ENCODE measurements at regions not wholly inside any gene's neighbourhood (a gene's known extent, or its start where the extent isn't known, plus 50 kb on each side); places are given as distances from the start of the nearest gene placed in this dataset.

DNA sequence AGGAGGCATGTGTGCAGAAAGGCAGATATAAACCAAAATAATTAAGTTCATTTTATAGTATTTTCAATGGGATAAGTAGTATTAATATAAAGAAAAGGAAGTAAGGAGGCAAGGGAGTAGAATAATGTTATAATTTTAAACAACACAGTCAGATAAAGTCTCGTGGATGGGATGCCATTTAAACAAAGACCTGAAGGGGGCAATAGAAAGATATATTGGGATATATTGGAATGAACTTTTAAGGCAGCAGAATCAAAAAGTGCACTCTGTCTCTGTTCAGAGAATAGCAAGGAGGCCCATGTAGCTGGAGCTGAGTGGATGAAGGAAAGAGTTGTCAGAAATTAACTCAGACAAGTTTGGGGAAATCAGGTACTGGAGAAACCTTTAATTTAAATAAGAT, 158.7 kb downstream of the CGGBP1 start:
- no peaks in the 10 kb centered on the region for H3K36me3 ChIP-seq (ENCODE audit: control insufficient read depth, insufficient read depth, low read length)
- no CpG with 5 or more reads among the region's 1 CpG for WGBS (ENCODE audit: insufficient coverage)
- DNase-seq: no peak
- no peak overlapping the region for H3K27ac ChIP-seq (ENCODE audit: low read length)
- no peaks in the 10 kb centered on the region for H3K4me1 ChIP-seq (ENCODE audit: control insufficient read depth, insufficient read depth, low read length)
- H3K27me3 ChIP-seq (ENCODE audit: control insufficient read depth, insufficient read depth, low read length): no peaks in the 10 kb centered on the region
- no peak overlapping the region for H3K4me3 ChIP-seq (ENCODE audit: low read length)
- no peaks in the 10 kb centered on the region for H3K9me3 ChIP-seq (replicated peaks; ENCODE audit: control insufficient read depth, low read depth, low read length)

DNA sequence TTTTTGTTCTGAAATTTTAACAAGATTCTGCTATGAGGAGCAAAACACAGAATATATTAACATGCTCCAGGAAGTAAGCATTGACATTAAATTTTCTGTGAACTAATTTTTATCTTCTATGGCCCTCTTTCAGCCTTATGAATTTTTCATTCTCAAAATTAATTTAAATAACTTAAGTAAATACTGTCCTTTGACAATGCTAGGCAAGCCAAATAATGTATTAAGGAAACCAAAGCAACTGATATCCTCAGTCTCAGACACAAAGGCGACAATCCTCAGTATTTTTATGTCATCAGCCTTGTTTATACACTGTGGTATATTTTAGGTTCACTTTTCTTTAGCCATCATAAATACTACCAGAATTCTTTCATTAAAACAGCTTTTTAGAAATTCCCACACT, 159.8 kb downstream of the CGGBP1 start:
- Histone ChIP-seq H3K9me3 (replicated peaks; ENCODE audit: control insufficient read depth, low read depth, low read length) (no peaks in the 10 kb centered on the region), H3K27me3 (ENCODE audit: control insufficient read depth, insufficient read depth, low read length) (no peaks in the 10 kb centered on the region), H3K27ac (ENCODE audit: low read length) (no peak overlapping the region), H3K4me3 (ENCODE audit: low read length) (no peak overlapping the region), H3K4me1 (ENCODE audit: control insufficient read depth, insufficient read depth, low read length) (no peaks in the 10 kb centered on the region), H3K36me3 (ENCODE audit: control insufficient read depth, insufficient read depth, low read length) (no peaks in the 10 kb centered on the region)
- WGBS (ENCODE audit: insufficient coverage): no CpG with 5 or more reads among the region's 1 CpG
- no peak for DNase-seq

DNA sequence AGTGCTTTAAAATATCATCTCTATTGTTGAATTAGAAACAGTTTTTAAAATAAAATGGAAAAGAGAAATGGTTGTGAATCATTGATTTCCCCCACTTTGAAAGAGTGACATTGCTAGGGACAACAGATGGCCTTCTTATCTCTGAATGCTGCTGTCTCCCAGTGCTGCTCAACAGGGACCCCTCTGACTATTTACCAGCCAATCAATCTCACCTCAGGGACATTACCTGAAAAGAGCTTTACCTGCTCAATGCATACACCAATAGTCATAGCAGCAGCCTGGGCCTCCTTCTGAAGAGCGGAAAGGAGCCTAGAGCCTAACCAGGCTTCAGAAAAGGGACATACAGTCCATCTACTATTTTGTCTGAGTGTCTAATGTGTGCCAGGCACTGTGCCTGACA, 162.8 kb downstream of the CGGBP1 start:
- Histone ChIP-seq H3K9me3 (replicated peaks; ENCODE audit: control insufficient read depth, low read depth, low read length) (no peaks in the 10 kb centered on the region), H3K36me3 (ENCODE audit: control insufficient read depth, insufficient read depth, low read length) (no peaks in the 10 kb centered on the region), H3K27me3 (ENCODE audit: control insufficient read depth, insufficient read depth, low read length) (no peaks in the 10 kb centered on the region), H3K4me3 (ENCODE audit: low read length) (no peak overlapping the region), H3K4me1 (ENCODE audit: control insufficient read depth, insufficient read depth, low read length) (no peaks in the 10 kb centered on the region), H3K27ac (ENCODE audit: low read length) (no peak overlapping the region)
- WGBS (ENCODE audit: insufficient coverage): no CpG with 5 or more reads among the region's 1 CpG
- no peak for DNase-seq

DNA sequence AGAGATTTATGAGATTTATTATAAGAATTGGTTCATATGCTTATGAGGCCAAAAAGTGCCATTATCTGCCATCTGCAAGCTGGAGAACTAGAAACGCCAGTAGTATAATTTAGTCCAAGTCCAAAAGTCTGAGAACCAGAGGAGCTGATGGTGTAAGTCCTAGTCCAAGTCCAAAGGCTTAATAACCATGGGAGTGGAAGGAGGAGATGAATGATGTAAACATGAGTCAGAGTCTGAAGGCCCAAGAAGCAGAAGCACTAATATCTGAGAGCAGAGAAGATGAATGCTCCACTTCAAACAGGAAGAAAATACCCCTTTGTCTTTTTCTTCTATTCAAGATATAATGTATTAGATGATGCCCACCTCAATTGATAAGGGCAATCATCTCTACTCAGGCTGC, 185.7 kb downstream of the CGGBP1 start:
- Histone ChIP-seq H3K9me3 (replicated peaks; ENCODE audit: control insufficient read depth, low read depth, low read length) (peaks cover 4% of the 10 kb centered on the region), H3K27ac (ENCODE audit: low read length) (no peak overlapping the region), H3K4me3 (ENCODE audit: low read length) (no peak overlapping the region), H3K36me3 (ENCODE audit: control insufficient read depth, insufficient read depth, low read length) (no peaks in the 10 kb centered on the region), H3K27me3 (ENCODE audit: control insufficient read depth, insufficient read depth, low read length) (no peaks in the 10 kb centered on the region), H3K4me1 (ENCODE audit: control insufficient read depth, insufficient read depth, low read length) (no peaks in the 10 kb centered on the region)
- no peak for DNase-seq
- WGBS (ENCODE audit: insufficient coverage): 50% methylated on average over 1 of the region's 1 CpG

DNA sequence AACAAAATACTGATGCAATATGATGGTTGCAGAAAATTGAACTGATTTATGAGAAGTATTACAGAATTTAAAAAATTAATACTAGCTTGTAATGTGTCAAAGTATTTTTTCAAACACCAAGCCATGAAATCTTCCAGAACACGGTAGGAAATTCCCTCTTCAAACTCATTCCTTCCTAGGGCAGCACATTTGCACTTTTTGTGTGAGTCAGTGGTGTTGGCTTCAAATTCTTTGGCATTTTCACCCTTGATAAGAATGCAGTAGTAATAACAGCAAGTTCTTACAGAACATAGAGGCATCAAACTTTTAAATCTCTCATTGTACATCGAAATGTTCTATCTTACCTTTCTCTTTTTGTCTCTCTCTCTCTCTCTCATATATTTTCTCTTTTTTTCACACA, 191.8 kb downstream of the CGGBP1 start:
- Histone ChIP-seq H3K4me3 (ENCODE audit: low read length) (no peak overlapping the region), H3K4me1 (ENCODE audit: control insufficient read depth, insufficient read depth, low read length) (no peaks in the 10 kb centered on the region), H3K9me3 (replicated peaks; ENCODE audit: control insufficient read depth, low read depth, low read length) (peaks cover 4% of the 10 kb centered on the region), H3K27me3 (ENCODE audit: control insufficient read depth, insufficient read depth, low read length) (no peaks in the 10 kb centered on the region), H3K27ac (ENCODE audit: low read length) (no peak overlapping the region), H3K36me3 (ENCODE audit: control insufficient read depth, insufficient read depth, low read length) (no peaks in the 10 kb centered on the region)
- WGBS (ENCODE audit: insufficient coverage): no CpG with 5 or more reads among the region's 2 CpGs
- no peak for DNase-seq

DNA sequence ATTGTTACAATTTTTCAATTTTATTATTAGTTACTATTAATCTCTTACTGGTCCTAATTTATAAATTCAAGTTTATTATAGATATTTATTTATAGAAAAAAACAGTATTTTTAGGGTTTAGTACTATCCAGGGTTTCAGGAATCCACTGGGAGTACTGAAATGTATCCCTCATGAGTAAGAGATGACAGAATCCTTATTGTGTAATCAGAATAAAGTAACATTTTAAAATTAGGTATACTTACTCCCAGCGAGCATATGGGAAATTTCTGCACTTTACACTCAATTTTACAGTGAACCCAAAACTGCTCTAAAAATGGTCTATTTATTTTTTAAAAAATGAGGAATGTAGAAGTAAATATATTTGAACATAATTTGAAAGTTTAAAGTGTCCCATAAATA, 202.7 kb downstream of the CGGBP1 start:
- no peak for DNase-seq
- H3K4me1 ChIP-seq (ENCODE audit: control insufficient read depth, insufficient read depth, low read length): no peaks in the 10 kb centered on the region
- no peak overlapping the region for H3K27ac ChIP-seq (ENCODE audit: low read length)
- H3K9me3 ChIP-seq (replicated peaks; ENCODE audit: control insufficient read depth, low read depth, low read length): no peaks in the 10 kb centered on the region
- no peaks in the 10 kb centered on the region for H3K36me3 ChIP-seq (ENCODE audit: control insufficient read depth, insufficient read depth, low read length)
- H3K4me3 ChIP-seq (ENCODE audit: low read length): no peak overlapping the region
- H3K27me3 ChIP-seq (ENCODE audit: control insufficient read depth, insufficient read depth, low read length): no peaks in the 10 kb centered on the region
- WGBS (ENCODE audit: insufficient coverage): no CpG with 5 or more reads among the region's 1 CpG

DNA sequence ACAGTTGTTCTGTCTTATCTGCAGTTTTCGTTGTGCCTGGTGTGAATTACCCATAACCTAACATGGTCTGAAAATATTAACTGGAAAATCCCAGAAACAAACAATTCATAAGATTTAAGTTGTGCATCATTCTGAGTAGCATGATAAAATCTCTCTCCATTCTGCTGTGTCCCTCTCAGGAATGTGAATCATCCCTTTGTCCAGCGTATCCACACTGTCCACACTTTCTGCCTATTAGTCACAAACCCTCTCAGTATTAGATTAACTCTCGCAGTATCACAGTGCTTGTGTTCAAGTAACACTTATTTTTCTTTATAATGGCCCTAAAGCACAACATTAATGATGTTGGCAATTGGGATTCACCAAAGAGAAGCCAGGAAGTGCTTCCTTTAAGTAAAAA, 203.2 kb downstream of the CGGBP1 start:
- H3K9me3 ChIP-seq (replicated peaks; ENCODE audit: control insufficient read depth, low read depth, low read length): no peaks in the 10 kb centered on the region
- H3K4me3 ChIP-seq (ENCODE audit: low read length): no peak overlapping the region
- no CpG with 5 or more reads among the region's 3 CpGs for WGBS (ENCODE audit: insufficient coverage)
- DNase-seq: no peak
- no peaks in the 10 kb centered on the region for H3K27me3 ChIP-seq (ENCODE audit: control insufficient read depth, insufficient read depth, low read length)
- H3K27ac ChIP-seq (ENCODE audit: low read length): no peak overlapping the region
- no peaks in the 10 kb centered on the region for H3K4me1 ChIP-seq (ENCODE audit: control insufficient read depth, insufficient read depth, low read length)
- no peaks in the 10 kb centered on the region for H3K36me3 ChIP-seq (ENCODE audit: control insufficient read depth, insufficient read depth, low read length)

DNA sequence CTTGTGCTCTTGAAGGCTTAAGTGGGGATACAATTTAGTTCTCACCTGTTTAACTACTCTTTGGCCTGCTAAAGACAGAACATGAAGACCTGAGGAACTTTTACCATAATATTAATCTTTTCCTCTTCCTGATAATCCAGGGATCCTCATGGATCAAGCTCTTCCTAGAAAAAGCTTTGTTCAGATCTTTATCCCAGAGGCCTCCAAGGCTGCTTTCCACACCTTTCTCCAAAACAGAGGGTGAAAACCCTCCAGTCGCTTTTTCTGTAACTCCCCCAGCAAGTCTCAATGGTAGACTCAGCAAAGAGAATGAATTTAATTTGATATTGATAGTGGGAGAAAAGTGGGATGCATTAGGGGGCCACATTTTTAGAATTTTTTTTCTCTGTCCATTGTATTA, 203.6 kb downstream of the CGGBP1 start:
- Histone ChIP-seq H3K4me1 (ENCODE audit: control insufficient read depth, insufficient read depth, low read length) (no peaks in the 10 kb centered on the region), H3K27ac (ENCODE audit: low read length) (no peak overlapping the region), H3K27me3 (ENCODE audit: control insufficient read depth, insufficient read depth, low read length) (no peaks in the 10 kb centered on the region), H3K9me3 (replicated peaks; ENCODE audit: control insufficient read depth, low read depth, low read length) (no peaks in the 10 kb centered on the region), H3K4me3 (ENCODE audit: low read length) (no peak overlapping the region), H3K36me3 (ENCODE audit: control insufficient read depth, insufficient read depth, low read length) (no peaks in the 10 kb centered on the region)
- no peak for DNase-seq
- no CpG with 5 or more reads among the region's 1 CpG for WGBS (ENCODE audit: insufficient coverage)

DNA sequence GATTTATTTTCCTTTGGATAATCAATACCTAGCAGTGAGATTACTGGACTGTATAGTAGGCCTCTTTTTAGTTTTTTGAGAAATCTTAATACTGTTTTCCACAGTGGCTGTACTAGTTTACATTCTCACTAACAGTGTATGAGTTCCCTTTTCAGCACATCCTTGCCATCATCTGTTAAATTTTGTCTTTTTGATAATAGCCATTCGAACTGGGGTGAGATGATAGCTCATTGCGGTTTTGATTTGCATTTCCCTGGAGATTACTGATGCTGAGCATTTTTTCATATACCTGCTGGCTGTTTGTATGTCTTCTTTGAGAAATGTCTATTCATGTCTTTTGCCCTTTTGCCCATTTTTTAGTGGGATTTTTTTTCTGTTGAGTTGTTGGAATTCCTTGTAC, 210.8 kb downstream of the CGGBP1 start:
- no peaks in the 10 kb centered on the region for H3K9me3 ChIP-seq (replicated peaks; ENCODE audit: control insufficient read depth, low read depth, low read length)
- no CpG with 5 or more reads among the region's 2 CpGs for WGBS (ENCODE audit: insufficient coverage)
- H3K27ac ChIP-seq (ENCODE audit: low read length): no peak overlapping the region
- no peaks in the 10 kb centered on the region for H3K36me3 ChIP-seq (ENCODE audit: control insufficient read depth, insufficient read depth, low read length)
- H3K27me3 ChIP-seq (ENCODE audit: control insufficient read depth, insufficient read depth, low read length): no peaks in the 10 kb centered on the region
- no peaks in the 10 kb centered on the region for H3K4me1 ChIP-seq (ENCODE audit: control insufficient read depth, insufficient read depth, low read length)
- no peak for DNase-seq
- H3K4me3 ChIP-seq (ENCODE audit: low read length): no peak overlapping the region

DNA sequence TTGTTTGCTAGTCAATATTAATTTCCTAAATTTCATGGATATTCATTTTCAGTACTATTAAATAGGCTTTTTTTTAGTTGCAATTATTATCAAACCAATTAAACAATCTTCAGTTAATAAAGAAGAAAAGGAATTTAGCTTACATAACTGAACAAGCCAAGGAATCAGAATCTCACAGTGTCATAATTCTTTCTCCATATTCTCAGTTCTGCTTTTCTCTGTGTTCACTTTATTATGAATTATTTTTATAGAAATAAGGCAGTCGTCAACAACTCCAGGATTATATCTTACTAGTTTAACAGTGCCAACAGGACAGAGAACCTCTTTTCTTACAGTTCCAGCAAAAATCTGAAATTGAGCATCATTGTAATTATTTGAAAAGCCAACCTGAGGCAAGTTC, 221.7 kb downstream of the CGGBP1 start:
- Histone ChIP-seq H3K9me3 (replicated peaks; ENCODE audit: control insufficient read depth, low read depth, low read length) (no peaks in the 10 kb centered on the region), H3K27ac (ENCODE audit: low read length) (no peak overlapping the region), H3K4me3 (ENCODE audit: low read length) (no peak overlapping the region), H3K4me1 (ENCODE audit: control insufficient read depth, insufficient read depth, low read length) (no peaks in the 10 kb centered on the region), H3K27me3 (ENCODE audit: control insufficient read depth, insufficient read depth, low read length) (no peaks in the 10 kb centered on the region), H3K36me3 (ENCODE audit: control insufficient read depth, insufficient read depth, low read length) (no peaks in the 10 kb centered on the region)
- DNase-seq: no peak
- no CpG with 5 or more reads among the region's 1 CpG for WGBS (ENCODE audit: insufficient coverage)

DNA sequence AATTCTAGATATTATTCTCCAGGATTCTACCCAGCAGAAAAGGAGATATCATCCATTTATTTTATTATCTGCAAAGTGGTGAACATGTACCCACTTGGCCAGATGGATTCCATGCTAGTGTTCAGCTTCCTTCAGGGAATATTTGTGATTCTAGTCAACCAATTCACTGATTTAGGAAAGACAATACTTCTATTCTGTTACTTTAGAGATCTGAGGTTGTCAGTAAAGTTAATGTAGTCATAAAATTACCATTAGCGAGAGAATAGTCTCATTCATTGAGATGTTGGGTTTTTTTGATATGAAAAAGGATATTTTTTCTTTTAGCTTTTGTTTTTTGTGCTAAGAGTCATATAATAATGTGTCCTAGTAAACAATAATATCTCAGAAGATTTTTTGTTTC, 222.8 kb downstream of the CGGBP1 start:
- no CpG with 5 or more reads among the region's 1 CpG for WGBS (ENCODE audit: insufficient coverage)
- no peak for DNase-seq
- Histone ChIP-seq H3K4me1 (ENCODE audit: control insufficient read depth, insufficient read depth, low read length) (no peaks in the 10 kb centered on the region), H3K36me3 (ENCODE audit: control insufficient read depth, insufficient read depth, low read length) (no peaks in the 10 kb centered on the region), H3K27ac (ENCODE audit: low read length) (no peak overlapping the region), H3K4me3 (ENCODE audit: low read length) (no peak overlapping the region), H3K9me3 (replicated peaks; ENCODE audit: control insufficient read depth, low read depth, low read length) (no peaks in the 10 kb centered on the region), H3K27me3 (ENCODE audit: control insufficient read depth, insufficient read depth, low read length) (no peaks in the 10 kb centered on the region)
